GM12878 (cell line): ENCODE measurements at regions not wholly inside any gene's neighbourhood (a gene's known extent, or its start where the extent isn't known, plus 50 kb on each side); places are given as distances from the start of the nearest gene placed in this dataset.

Experiments
- ATAC-seq: fragments of 200-7000 bp; cut with Tn5 transposase; 3 replicates; pipeline ENCODE4 v1.9.1; 2020; ENCODE audit warnings: mild to moderate bottlenecking, moderate library complexity
- BruUV-seq: library from RNA; stranded (reverse); fragments of 400-500 nt; replicated peaks from 2 replicates; lab custom pipeline; 2021; lab: Mats Ljungman, UMichigan
- CTCF ChIA-PET: fragments of 300-600 bp; sonication (Branson Sonifier 250); formaldehyde crosslinking; extraction: SDS; loops from one replicate; lab custom pipeline; 2021; ENCODE audit warnings: inconsistent platforms; lab: Yijun Ruan, JAX
- POLR2A ChIA-PET: fragments of 350-600 bp; formaldehyde crosslinking; extraction: SDS; loops from one replicate; lab custom pipeline; 2021; ENCODE audit warnings: inconsistent platforms; lab: Charles Lee
- RAD21 ChIA-PET: fragments of 300-600 bp; sonication (Branson Sonifier 250); formaldehyde crosslinking; loops from one replicate; lab custom pipeline; 2023; ENCODE audit warnings: antibody characterized with exemption; ENCODE audit not compliant: unreplicated experiment; lab: Charles Lee
- SMC1A ChIA-PET: fragments of 300-600 bp; sonication (Branson Sonifier 250); formaldehyde crosslinking; loops from one replicate; lab custom pipeline; 2023; ENCODE audit not compliant: unreplicated experiment, uncharacterized antibody; lab: Charles Lee
- DNase-seq: peaks from one replicate; pipeline ENCODE4 v3.0.0-alpha.2; 2011; ENCODE audit warnings: low read depth, low spot score
- FAIRE-seq: peaks from 3 replicates; lab custom pipeline; 2011; peaks lifted over from hg19 to GRCh38; lab: Jason Lieb, UNC
- H2AFZ ChIP-seq: 2 replicates; pipeline ENCODE4 v1.6.0; 2011; ENCODE audit warnings: low read depth, low read length, control low read depth; ENCODE audit not compliant: control insufficient read depth
- H3K27ac ChIP-seq: 2 replicates; pipeline ENCODE4 v1.5.1; 2011; ENCODE audit warnings: control low read depth; ENCODE audit not compliant: control insufficient read depth, insufficient read depth
- H3K27me3 ChIP-seq, 2 experiments: replicated peaks in 1 of 2; 2 replicates each; pipeline versions ENCODE4 v1.6.0 to v1.6.1; 2011; ENCODE audit warnings: low read length in 1 of 2; ENCODE audit not compliant: control insufficient read depth in 2 of 2, insufficient read depth in 2 of 2
- H3K36me3 ChIP-seq, 2 experiments: 2 replicates each; pipeline ENCODE4 v1.5.1; 2011; ENCODE audit warnings: low read length in 1 of 2; ENCODE audit not compliant: control insufficient read depth in 2 of 2, insufficient read depth in 2 of 2
- H3K4me1 ChIP-seq: 2 replicates; pipeline ENCODE4 v1.6.1; 2011; ENCODE audit warnings: mild to moderate bottlenecking, low read length, moderate library complexity, mixed read lengths; ENCODE audit not compliant: control insufficient read depth, insufficient read depth
- H3K4me2 ChIP-seq: 2 replicates; pipeline ENCODE4 v1.6.0; 2011; ENCODE audit warnings: control low read depth; ENCODE audit not compliant: control insufficient read depth, insufficient read depth
- H3K4me3 ChIP-seq: fragments of 200-600 bp; sonication (generic); 2 replicates; pipeline ENCODE4 v1.5.1; 2016
- H3K79me2 ChIP-seq: 2 replicates; pipeline ENCODE4 v1.6.0; 2011; ENCODE audit warnings: low read length; ENCODE audit not compliant: control insufficient read depth, insufficient read depth
- H3K9ac ChIP-seq: 2 replicates; pipeline ENCODE4 v1.8.0; 2011; ENCODE audit warnings: low read length, control low read depth, mixed read lengths; ENCODE audit not compliant: control insufficient read depth, insufficient read depth
- H3K9me3 ChIP-seq: replicated peaks from 3 replicates; pipeline ENCODE4 v1.5.1; 2011; ENCODE audit warnings: mild to moderate bottlenecking, low read length; ENCODE audit not compliant: control insufficient read depth, insufficient read depth
- H4K20me1 ChIP-seq: 2 replicates; pipeline ENCODE4 v1.6.0; 2011; ENCODE audit not compliant: control insufficient read depth, insufficient read depth
- EGR1 ChIP-seq, 2 experiments: IDR thresholded peaks; 1 replicate in 1 of 2; 2 replicates in 1 of 2; pipeline ENCODE4 v1.6.1; 2011 to 2012; ENCODE audit warnings: low read depth in 2 of 2, low read length in 2 of 2, borderline replicate concordance in 1 of 2, mild to moderate bottlenecking in 1 of 2, moderate library complexity in 1 of 2
- ESRRA ChIP-seq: IDR thresholded peaks from 2 replicates; pipeline ENCODE4 v1.6.1; 2012; ENCODE audit warnings: mild to moderate bottlenecking, low read length, improper control_type of control experiment
- HCFC1 ChIP-seq: fragments of 150-350 bp; IDR thresholded peaks from 2 replicates; pipeline ENCODE4 v1.6.1; 2014; ENCODE audit warnings: low read length
- NBN ChIP-seq: fragments of 450-650 bp; IDR thresholded peaks from 2 replicates; pipeline ENCODE4 v1.6.1; 2016
- PML ChIP-seq: IDR thresholded peaks from 2 replicates; pipeline ENCODE4 v1.6.1; 2012; ENCODE audit warnings: low read length, inconsistent platforms
- TCF7 ChIP-seq: IDR thresholded peaks from 2 replicates; pipeline ENCODE4 v1.6.1; 2014; ENCODE audit warnings: antibody characterized with exemption, borderline replicate concordance
- WGBS: methylation state at CpG from one replicate; pipeline ENCODE4 v1.1.6; 2016; ENCODE audit warnings: low lambda C conversion rate; ENCODE audit not compliant: insufficient replicate concordance, insufficient coverage; ENCODE audit errors: missing lambda C conversion rate; 5-methylcytosine and 5-hydroxymethylcytosine counted together
- in situ Hi-C: fragments of 300-500 bp; cut with MboI; formaldehyde crosslinking; loops from 9 replicates; pipeline ENCODE4 v1.14.3; 2018; ENCODE audit warnings: mixed read lengths
- intact Hi-C: fragments of 100-400 bp; cut with micrococcal nuclease; formaldehyde crosslinking; loops from one replicate; pipeline ENCODE4 v1.14.2; 2022; ENCODE audit not compliant: unreplicated experiment
- TF ChIP-seq, protein P1 (sequence below): fragments of 150-350 bp; IDR thresholded peaks from 2 replicates; pipeline ENCODE4 v1.6.1; 2016; ENCODE audit warnings: low read depth, low read length
- TF ChIP-seq, protein P2 (sequence below): fragments of 450-650 bp; conservative IDR thresholded peaks from 2 replicates; pipeline ENCODE4 v1.6.1; 2017; ENCODE audit warnings: mild to moderate bottlenecking, moderate library complexity
- TF ChIP-seq, protein P3 (sequence below): fragments of 450-650 bp; IDR thresholded peaks from 2 replicates; pipeline ENCODE4 v1.6.1; 2017; ENCODE audit warnings: mild to moderate bottlenecking, moderate library complexity

DNA sequence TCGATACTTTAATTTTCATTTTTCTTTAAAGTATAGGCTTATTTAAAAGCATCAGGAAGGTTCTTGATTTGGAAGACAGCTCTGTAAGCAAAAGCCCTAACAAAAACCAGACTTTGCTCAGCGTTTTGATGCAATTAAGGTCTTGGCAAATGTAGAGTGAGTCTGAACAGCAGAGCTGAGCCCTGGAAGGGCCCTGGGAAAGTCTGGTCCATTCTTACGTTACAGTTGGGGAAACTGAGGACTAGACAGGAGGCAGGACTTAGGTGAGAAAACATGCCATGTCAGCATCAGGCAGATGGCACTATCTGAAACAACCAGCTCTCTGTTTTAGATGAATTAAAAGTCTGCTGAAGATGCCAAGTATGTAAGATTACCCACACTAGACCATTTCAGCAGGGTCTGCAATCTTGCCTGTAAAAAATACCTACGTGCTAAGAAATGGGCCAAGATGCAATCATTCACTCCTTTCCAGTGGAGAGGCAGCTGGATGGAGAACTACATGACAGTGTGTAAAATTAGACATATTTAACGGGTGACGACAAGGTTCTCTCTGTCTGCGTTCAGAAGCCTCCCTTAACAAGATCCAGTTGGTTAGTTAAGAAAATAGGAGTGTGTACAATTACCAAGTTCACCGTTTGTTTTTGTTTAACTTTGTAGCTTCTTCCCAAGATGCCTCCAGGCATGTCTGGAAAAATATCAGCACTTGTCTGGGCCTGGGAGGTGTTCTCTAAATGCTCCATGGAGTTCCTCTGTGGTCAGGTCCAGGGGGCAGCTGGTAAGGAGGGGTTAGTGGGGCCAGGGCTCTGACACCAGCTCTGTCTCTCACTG, 502.3 kb upstream of the ZMIZ1 start:
- ChIA-PET POLR2A (no interaction called here), CTCF (no interaction called here), SMC1A (no interaction called here), RAD21 (interaction anchor here (0.8 kb wide), 1 partner anchor 34 kb away, joined by 3 read pairs; no protein-coding TSS in a partner anchor)
- BruUV-seq: no TSS peak
- TF ChIP-seq PML (no peak), EGR1 (IDR thresholded peaks at IDR 0.05; ENCODE audit: borderline replicate concordance in 1 of 2, low read depth in 2 of 2, low read length in 2 of 2) (no peak), NBN (no peak), ESRRA (no peak), TCF7 (no peak), HCFC1 (no peak)
- TF ChIP-seq, protein P1, sequence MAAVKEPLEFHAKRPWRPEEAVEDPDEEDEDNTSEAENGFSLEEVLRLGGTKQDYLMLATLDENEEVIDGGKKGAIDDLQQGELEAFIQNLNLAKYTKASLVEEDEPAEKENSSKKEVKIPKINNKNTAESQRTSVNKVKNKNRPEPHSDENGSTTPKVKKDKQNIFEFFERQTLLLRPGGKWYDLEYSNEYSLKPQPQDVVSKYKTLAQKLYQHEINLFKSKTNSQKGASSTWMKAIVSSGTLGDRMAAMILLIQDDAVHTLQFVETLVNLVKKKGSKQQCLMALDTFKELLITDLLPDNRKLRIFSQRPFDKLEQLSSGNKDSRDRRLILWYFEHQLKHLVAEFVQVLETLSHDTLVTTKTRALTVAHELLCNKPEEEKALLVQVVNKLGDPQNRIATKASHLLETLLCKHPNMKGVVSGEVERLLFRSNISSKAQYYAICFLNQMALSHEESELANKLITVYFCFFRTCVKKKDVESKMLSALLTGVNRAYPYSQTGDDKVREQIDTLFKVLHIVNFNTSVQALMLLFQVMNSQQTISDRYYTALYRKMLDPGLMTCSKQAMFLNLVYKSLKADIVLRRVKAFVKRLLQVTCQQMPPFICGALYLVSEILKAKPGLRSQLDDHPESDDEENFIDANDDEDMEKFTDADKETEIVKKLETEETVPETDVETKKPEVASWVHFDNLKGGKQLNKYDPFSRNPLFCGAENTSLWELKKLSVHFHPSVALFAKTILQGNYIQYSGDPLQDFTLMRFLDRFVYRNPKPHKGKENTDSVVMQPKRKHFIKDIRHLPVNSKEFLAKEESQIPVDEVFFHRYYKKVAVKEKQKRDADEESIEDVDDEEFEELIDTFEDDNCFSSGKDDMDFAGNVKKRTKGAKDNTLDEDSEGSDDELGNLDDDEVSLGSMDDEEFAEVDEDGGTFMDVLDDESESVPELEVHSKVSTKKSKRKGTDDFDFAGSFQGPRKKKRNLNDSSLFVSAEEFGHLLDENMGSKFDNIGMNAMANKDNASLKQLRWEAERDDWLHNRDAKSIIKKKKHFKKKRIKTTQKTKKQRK: no peak
- TF ChIP-seq, protein P2, sequence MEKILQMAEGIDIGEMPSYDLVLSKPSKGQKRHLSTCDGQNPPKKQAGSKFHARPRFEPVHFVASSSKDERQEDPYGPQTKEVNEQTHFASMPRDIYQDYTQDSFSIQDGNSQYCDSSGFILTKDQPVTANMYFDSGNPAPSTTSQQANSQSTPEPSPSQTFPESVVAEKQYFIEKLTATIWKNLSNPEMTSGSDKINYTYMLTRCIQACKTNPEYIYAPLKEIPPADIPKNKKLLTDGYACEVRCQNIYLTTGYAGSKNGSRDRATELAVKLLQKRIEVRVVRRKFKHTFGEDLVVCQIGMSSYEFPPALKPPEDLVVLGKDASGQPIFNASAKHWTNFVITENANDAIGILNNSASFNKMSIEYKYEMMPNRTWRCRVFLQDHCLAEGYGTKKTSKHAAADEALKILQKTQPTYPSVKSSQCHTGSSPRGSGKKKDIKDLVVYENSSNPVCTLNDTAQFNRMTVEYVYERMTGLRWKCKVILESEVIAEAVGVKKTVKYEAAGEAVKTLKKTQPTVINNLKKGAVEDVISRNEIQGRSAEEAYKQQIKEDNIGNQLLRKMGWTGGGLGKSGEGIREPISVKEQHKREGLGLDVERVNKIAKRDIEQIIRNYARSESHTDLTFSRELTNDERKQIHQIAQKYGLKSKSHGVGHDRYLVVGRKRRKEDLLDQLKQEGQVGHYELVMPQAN: no peak
- TF ChIP-seq, protein P3, sequence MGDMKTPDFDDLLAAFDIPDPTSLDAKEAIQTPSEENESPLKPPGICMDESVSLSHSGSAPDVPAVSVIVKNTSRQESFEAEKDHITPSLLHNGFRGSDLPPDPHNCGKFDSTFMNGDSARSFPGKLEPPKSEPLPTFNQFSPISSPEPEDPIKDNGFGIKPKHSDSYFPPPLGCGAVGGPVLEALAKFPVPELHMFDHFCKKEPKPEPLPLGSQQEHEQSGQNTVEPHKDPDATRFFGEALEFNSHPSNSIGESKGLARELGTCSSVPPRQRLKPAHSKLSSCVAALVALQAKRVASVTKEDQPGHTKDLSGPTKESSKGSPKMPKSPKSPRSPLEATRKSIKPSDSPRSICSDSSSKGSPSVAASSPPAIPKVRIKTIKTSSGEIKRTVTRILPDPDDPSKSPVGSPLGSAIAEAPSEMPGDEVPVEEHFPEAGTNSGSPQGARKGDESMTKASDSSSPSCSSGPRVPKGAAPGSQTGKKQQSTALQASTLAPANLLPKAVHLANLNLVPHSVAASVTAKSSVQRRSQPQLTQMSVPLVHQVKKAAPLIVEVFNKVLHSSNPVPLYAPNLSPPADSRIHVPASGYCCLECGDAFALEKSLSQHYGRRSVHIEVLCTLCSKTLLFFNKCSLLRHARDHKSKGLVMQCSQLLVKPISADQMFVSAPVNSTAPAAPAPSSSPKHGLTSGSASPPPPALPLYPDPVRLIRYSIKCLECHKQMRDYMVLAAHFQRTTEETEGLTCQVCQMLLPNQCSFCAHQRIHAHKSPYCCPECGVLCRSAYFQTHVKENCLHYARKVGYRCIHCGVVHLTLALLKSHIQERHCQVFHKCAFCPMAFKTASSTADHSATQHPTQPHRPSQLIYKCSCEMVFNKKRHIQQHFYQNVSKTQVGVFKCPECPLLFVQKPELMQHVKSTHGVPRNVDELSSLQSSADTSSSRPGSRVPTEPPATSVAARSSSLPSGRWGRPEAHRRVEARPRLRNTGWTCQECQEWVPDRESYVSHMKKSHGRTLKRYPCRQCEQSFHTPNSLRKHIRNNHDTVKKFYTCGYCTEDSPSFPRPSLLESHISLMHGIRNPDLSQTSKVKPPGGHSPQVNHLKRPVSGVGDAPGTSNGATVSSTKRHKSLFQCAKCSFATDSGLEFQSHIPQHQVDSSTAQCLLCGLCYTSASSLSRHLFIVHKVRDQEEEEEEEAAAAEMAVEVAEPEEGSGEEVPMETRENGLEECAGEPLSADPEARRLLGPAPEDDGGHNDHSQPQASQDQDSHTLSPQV: no peak
- Histone ChIP-seq H2AFZ (no peak overlapping the region), H3K4me2 (no peak overlapping the region), H3K27me3 (peaks cover 0 to 2% of the 10 kb centered on the region in 2 experiments; a peak in 2 of 4 replicates), H3K27ac (no peak overlapping the region), H3K36me3 (no peaks in the 10 kb centered on the region), H3K79me2 (no peaks in the 10 kb centered on the region), H3K9me3 (no peaks in the 10 kb centered on the region), H3K4me1 (no peaks in the 10 kb centered on the region), H3K9ac (no peak overlapping the region), H4K20me1 (no peaks in the 10 kb centered on the region), H3K4me3 (no peak overlapping the region)
- 33% methylated on average over 8 of the region's 8 CpGs for WGBS
- DNase-seq (no peak), FAIRE-seq (no peak), ATAC-seq (no peak)
- in situ Hi-C loops (no loop called here), intact Hi-C loops (no loop called here)
